IMR-90 (cell line): ENCODE measurements at regions not wholly inside any gene's neighbourhood (a gene's known extent, or its start where the extent isn't known, plus 50 kb on each side); places are given as distances from the start of the nearest gene placed in this dataset.

Experiments
- CEBPB ChIP-seq: IDR thresholded peaks from 2 replicates; pipeline ENCODE4 v1.6.1; 2012; ENCODE audit warnings: low read depth, low read length, improper control_type of control experiment
- CTCF ChIP-seq: conservative IDR thresholded peaks from 2 replicates; pipeline ENCODE4 v1.5.1; 2012; ENCODE audit warnings: mild to moderate bottlenecking, low read depth, low read length, improper control_type of control experiment
- MXI1 ChIP-seq: IDR thresholded peaks from 2 replicates; pipeline ENCODE4 v1.6.1; 2012; ENCODE audit warnings: low read depth, mild to moderate bottlenecking, low read length, moderate library complexity, borderline replicate concordance
- POLR2A ChIP-seq: IDR thresholded peaks from 2 replicates; pipeline ENCODE4 v1.6.1; 2012; ENCODE audit warnings: mild to moderate bottlenecking, low read depth, low read length
- RCOR1 ChIP-seq: IDR thresholded peaks from 2 replicates; pipeline ENCODE4 v1.6.1; 2012; ENCODE audit warnings: mild to moderate bottlenecking, low read length, improper control_type of control experiment; ENCODE audit not compliant: insufficient replicate concordance
- SMC3 ChIP-seq: fragments of 150-350 bp; IDR thresholded peaks from 2 replicates; pipeline ENCODE4 v1.6.1; 2016; ENCODE audit warnings: low read depth, mild to moderate bottlenecking, antibody characterized with exemption, low read length, moderate library complexity
- TF ChIP-seq, protein P1 (sequence below): fragments of 150-350 bp; IDR thresholded peaks from 2 replicates; pipeline ENCODE4 v1.6.1; 2016; ENCODE audit warnings: low read depth, mild to moderate bottlenecking, low read length, moderate library complexity, borderline replicate concordance

GRCh38 chrX:20420058-20420457, 153.3 kb upstream of the RPS6KA3 start:
- TF ChIP-seq CTCF (no peak), SMC3 (no peak), POLR2A (no peak), CEBPB (no peak), MXI1 (no peak), RCOR1 (no peak)
- TF ChIP-seq, protein P1, sequence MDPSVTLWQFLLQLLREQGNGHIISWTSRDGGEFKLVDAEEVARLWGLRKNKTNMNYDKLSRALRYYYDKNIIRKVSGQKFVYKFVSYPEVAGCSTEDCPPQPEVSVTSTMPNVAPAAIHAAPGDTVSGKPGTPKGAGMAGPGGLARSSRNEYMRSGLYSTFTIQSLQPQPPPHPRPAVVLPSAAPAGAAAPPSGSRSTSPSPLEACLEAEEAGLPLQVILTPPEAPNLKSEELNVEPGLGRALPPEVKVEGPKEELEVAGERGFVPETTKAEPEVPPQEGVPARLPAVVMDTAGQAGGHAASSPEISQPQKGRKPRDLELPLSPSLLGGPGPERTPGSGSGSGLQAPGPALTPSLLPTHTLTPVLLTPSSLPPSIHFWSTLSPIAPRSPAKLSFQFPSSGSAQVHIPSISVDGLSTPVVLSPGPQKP, result no peak
